GM23248 (cell line): ENCODE measurements at regions not wholly inside any gene's neighbourhood (a gene's known extent, or its start where the extent isn't known, plus 50 kb on each side); places are given as distances from the start of the nearest gene placed in this dataset.
"Not testable (repeated sequence)": the region's sequence is repeated elsewhere in the genome, so short reads cannot be mapped to it uniquely, and the experiment has no call there.

Experiments
- DNase-seq: peaks from one replicate; pipeline ENCODE4 v3.0.0-alpha.2; 2015
- H2AFZ ChIP-seq: fragments of 200-600 bp; sonication (generic); 2 replicates; pipeline ENCODE4 v1.6.1; 2016; ENCODE audit warnings: antibody characterized with exemption
- H3F3A ChIP-seq: fragments of 200-600 bp; sonication (generic); 2 replicates; pipeline ENCODE4 v1.6.1; 2016; ENCODE audit warnings: mild to moderate bottlenecking, antibody characterized with exemption, mixed run types; ENCODE audit not compliant: insufficient read depth
- H3K27ac ChIP-seq: fragments of 200-600 bp; sonication (generic); 2 replicates; pipeline ENCODE4 v1.5.1; 2016; ENCODE audit warnings: mild to moderate bottlenecking
- H3K27me3 ChIP-seq: fragments of 200-600 bp; sonication (generic); replicated peaks from 2 replicates; pipeline ENCODE4 v1.6.1; 2016; ENCODE audit warnings: mild to moderate bottlenecking; ENCODE audit not compliant: insufficient read depth
- H3K36me3 ChIP-seq: fragments of 200-600 bp; sonication (generic); 2 replicates; pipeline ENCODE4 v1.6.1; 2016; ENCODE audit warnings: low read depth, mild to moderate bottlenecking
- H3K4me1 ChIP-seq: fragments of 200-600 bp; sonication (generic); 2 replicates; pipeline ENCODE4 v1.6.1; 2016; ENCODE audit warnings: mild to moderate bottlenecking; ENCODE audit not compliant: insufficient read depth
- H3K4me2 ChIP-seq: fragments of 200-600 bp; sonication (generic); one replicate; pipeline ENCODE4 v1.6.1; 2016; ENCODE audit warnings: mild to moderate bottlenecking; ENCODE audit not compliant: unreplicated experiment
- H3K4me3 ChIP-seq: fragments of 200-600 bp; sonication (generic); 2 replicates; pipeline ENCODE4 v1.5.1; 2016; ENCODE audit warnings: mild to moderate bottlenecking
- H3K79me2 ChIP-seq: fragments of 200-600 bp; sonication (generic); 2 replicates; pipeline ENCODE4 v1.6.1; 2016; ENCODE audit warnings: mild to moderate bottlenecking; ENCODE audit not compliant: insufficient read depth
- H3K9ac ChIP-seq: fragments of 200-600 bp; sonication (generic); 2 replicates; pipeline ENCODE4 v1.6.1; 2016; ENCODE audit warnings: mild to moderate bottlenecking
- H3K9me2 ChIP-seq: fragments of 200-600 bp; sonication (generic); 2 replicates; pipeline ENCODE4 v1.6.1; 2016; ENCODE audit warnings: mixed run types, mild to moderate bottlenecking, moderate library complexity; ENCODE audit not compliant: insufficient read depth
- H3K9me3 ChIP-seq: fragments of 200-600 bp; sonication (generic); one replicate; pipeline ENCODE4 v1.6.1; 2017; ENCODE audit warnings: low read depth
- H4K20me1 ChIP-seq: fragments of 200-600 bp; sonication (generic); 2 replicates; pipeline ENCODE4 v1.6.0; 2016; ENCODE audit not compliant: insufficient read depth
- EZH2 ChIP-seq: fragments of 200-600 bp; sonication (generic); IDR thresholded peaks from 2 replicates; pipeline ENCODE4 v1.6.1; 2018; ENCODE audit warnings: antibody characterized with exemption, mild to moderate bottlenecking; ENCODE audit not compliant: insufficient read depth, poor library complexity, severe bottlenecking
- EZH2phosphoT487 ChIP-seq: fragments of 200-600 bp; sonication (generic); IDR thresholded peaks from 2 replicates; pipeline ENCODE4 v1.6.1; 2018; ENCODE audit warnings: antibody characterized with exemption, moderate library complexity, mild to moderate bottlenecking, low read depth; ENCODE audit not compliant: insufficient read depth
- WGBS, 2 experiments: methylation state at CpG; one replicate each; pipeline ENCODE4 v1.1.6; 2015 to 2017; ENCODE audit warnings: low lambda C conversion rate in 2 of 2, low coverage in 1 of 2; ENCODE audit errors: missing lambda C conversion rate in 2 of 2; 5-methylcytosine and 5-hydroxymethylcytosine counted together
- in situ Hi-C: fragments of 300-500 bp; cut with MboI; formaldehyde crosslinking; loops from 2 replicates; pipeline ENCODE4 v1.15.0; 2020

DNA sequence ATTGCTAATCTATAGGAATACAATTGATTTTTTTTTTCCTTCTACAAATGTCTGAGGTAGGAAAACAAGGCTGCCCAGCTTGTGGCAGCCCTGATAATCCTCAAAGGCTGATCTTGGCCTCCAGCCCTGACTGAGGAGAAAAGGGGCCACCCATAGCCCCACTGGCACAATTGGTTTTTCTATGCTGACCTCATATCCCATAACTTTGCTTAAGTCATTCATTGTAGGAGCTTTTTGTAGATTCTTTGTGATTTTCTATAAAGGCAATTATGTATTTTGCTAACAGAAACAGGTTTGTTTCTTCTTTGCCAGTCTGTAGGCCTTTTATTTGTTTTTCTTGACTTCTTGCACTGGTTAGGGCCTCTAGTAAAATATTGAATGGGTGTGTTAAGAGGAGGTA lies 80.2 kb upstream of the C15orf39 start:
- H3K79me2 ChIP-seq: no peaks in the 10 kb centered on the region
- no peaks in the 10 kb centered on the region for H3K9me2 ChIP-seq
- no peak overlapping the region for H2AFZ ChIP-seq
- no peaks in the 10 kb centered on the region for H4K20me1 ChIP-seq
- no peaks in the 10 kb centered on the region for H3K36me3 ChIP-seq
- peaks cover 15% of the 10 kb centered on the region for H3F3A ChIP-seq
- in situ Hi-C loops: no loop called here
- peaks cover 9% of the 10 kb centered on the region for H3K4me1 ChIP-seq
- H3K4me3 ChIP-seq: no peak overlapping the region
- H3K27ac ChIP-seq: no peak overlapping the region
- no peak overlapping the region for H3K4me2 ChIP-seq
- peaks cover 4% of the 10 kb centered on the region for H3K9me3 ChIP-seq
- TF ChIP-seq EZH2 (no peak), EZH2phosphoT487 (no peak)
- H3K27me3 ChIP-seq: no peaks in the 10 kb centered on the region
- DNase-seq: no peak
- H3K9ac ChIP-seq: no peak overlapping the region

DNA sequence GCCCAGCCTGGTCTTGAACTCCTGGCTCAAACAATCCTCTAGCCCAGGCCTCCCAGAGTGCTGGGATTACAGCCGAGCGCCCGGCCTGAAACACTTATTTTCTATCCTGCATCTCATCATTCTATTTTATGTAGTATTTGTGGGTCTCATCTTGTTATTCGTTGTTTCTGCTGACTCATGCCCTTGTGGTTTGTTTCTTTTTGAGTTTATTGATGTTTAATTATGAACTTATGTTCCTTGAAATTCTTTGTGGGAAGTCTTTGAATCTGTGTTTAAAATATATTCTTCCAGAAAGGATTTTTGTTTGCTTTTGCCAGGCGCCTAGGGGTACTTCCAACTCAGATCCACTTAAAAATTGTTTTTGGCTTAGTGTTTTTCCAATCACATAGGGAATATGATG lies 78.3 kb upstream of the C15orf39 start:
- Histone ChIP-seq H3K4me2 (peak overlapping the region; percentile 6), H3K9me3 (no peaks in the 10 kb centered on the region), H3K4me3 (0 out of 2 replicates have a peak overlapping the region, but pooled peaks have one; percentile 4), H3K27me3 (no peaks in the 10 kb centered on the region), H3K79me2 (no peaks in the 10 kb centered on the region), H4K20me1 (no peaks in the 10 kb centered on the region), H3K27ac (peak overlapping the region; percentile 56), H3K36me3 (no peaks in the 10 kb centered on the region), H2AFZ (no peak overlapping the region), H3F3A (peaks cover 15% of the 10 kb centered on the region), H3K9me2 (no peaks in the 10 kb centered on the region), H3K9ac (peak overlapping the region; percentile 39; the same call in 1 of the 2 replicates), H3K4me1 (peaks cover 9% of the 10 kb centered on the region)
- peak; percentile 81 for DNase-seq
- in situ Hi-C loops: no loop called here
- TF ChIP-seq EZH2: no peak
- TF ChIP-seq EZH2phosphoT487: no peak
- WGBS, 2 experiments: 4 to 8% methylated on average over 5 of the region's 5 CpGs

DNA sequence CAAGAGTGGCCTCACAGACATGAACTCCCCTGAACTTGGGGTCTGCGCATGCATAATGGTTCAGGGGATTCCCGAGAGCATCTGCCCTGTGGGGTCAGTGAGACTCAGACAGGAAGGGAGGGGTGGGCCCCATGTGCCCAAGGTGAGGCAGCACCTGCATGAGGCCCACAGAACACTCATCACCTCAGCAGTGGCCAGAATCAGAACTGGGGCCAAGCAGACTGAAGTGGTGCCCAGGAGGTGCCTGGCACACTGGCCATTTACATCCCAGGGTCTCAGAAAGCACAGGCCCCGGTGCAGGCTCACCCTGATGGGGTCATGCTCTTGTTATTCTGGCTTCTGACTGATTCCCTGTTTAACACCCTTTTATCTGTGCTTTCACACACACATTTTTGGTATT lies 77.4 kb upstream of the C15orf39 start:
- H3K9me2 ChIP-seq, H3K9me3 ChIP-seq, H3K4me2 ChIP-seq, H3K4me1 ChIP-seq, H3K36me3 ChIP-seq, H3K27me3 ChIP-seq, H4K20me1 ChIP-seq, H3K27ac ChIP-seq, in situ Hi-C loops, H3K9ac ChIP-seq, DNase-seq, H3K4me3 ChIP-seq, H3K79me2 ChIP-seq, H2AFZ ChIP-seq: not testable (repeated sequence)
- 100% methylated on average over 3 of the region's 3 CpGs for WGBS, 2 experiments
- peaks cover 15% of the 10 kb centered on the region for H3F3A ChIP-seq

DNA sequence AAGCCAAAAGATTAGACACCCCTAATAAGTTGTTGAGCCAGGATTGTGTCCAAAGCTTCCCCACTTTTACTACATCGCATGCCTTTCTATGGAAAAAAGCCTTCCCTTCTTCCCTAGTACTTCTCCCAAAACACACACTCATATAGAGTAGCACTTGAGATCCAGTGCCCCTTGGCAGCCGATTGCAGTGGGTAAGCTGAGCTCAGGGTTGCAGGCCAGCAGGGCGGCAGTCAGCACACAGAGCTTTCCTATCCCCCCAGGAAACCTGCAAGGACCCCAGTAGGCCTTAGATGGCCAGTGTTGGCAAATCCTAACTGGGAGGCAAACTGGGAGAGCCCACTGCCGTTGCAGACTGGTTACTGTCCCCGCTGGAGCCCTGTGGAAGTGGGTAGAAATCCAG lies 75.7 kb upstream of the C15orf39 start:
- WGBS, 2 experiments: 98 to 99% methylated on average over 5 of the region's 5 CpGs
- Histone ChIP-seq H3K27me3 (no peaks in the 10 kb centered on the region), H3K27ac (no peak overlapping the region), H3K9me3 (no peaks in the 10 kb centered on the region), H2AFZ (no peak overlapping the region), H3K4me3 (no peak overlapping the region), H3K4me1 (peaks cover 9% of the 10 kb centered on the region), H3K4me2 (no peak overlapping the region), H4K20me1 (no peaks in the 10 kb centered on the region), H3K36me3 (no peaks in the 10 kb centered on the region), H3K9ac (no peak overlapping the region), H3K79me2 (no peaks in the 10 kb centered on the region), H3F3A (peaks cover 15% of the 10 kb centered on the region), H3K9me2 (no peaks in the 10 kb centered on the region)
- no peak for TF ChIP-seq EZH2
- TF ChIP-seq EZH2phosphoT487: no peak
- in situ Hi-C loops: no loop called here
- DNase-seq: no peak

DNA sequence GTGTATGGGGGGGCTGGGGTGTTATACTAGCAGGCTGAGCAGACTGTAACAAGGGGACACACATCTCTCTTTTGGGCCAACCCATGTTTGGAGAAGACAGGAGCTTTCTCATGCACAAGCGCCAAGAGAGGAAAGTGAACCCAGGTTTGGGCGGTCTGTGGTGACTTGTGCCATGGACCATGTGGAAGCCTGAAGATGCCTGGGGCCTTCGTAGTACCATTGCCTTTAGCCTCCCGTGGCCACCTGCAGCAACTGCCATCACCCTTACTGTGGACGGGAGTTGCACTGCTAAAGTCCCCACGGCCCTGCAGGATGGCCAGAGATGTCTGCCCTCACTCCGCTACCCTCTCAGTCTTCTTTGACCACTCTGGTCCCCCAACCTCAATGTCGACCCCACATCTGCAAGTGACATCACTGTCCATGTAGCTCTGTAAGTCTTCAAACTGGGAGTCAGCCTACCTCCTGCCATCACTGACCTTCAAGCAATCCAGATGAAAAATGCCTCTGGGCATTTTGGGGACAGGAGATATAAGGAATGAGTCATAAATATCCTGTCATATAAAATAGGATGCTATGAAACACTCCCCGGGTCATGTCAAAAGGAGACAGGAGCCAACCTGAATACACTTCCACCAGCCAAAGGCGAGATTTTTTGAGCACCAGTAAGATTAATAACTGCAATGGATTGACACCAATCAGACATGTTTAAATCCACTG lies 74.7 kb upstream of the C15orf39 start:
- TF ChIP-seq EZH2: no peak
- WGBS, 2 experiments: 93 to 95% methylated on average over 10 of the region's 10 CpGs
- Histone ChIP-seq H3K9me2 (no peaks in the 10 kb centered on the region), H3K9me3 (no peaks in the 10 kb centered on the region), H3K4me1 (peaks cover 9% of the 10 kb centered on the region), H3F3A (peaks cover 15% of the 10 kb centered on the region), H3K9ac (no peak overlapping the region), H3K4me2 (no peak overlapping the region), H3K27me3 (no peaks in the 10 kb centered on the region), H3K79me2 (no peaks in the 10 kb centered on the region), H4K20me1 (no peaks in the 10 kb centered on the region), H3K27ac (no peak overlapping the region), H3K36me3 (no peaks in the 10 kb centered on the region), H3K4me3 (no peak overlapping the region), H2AFZ (no peak overlapping the region)
- in situ Hi-C loops: no loop called here
- DNase-seq: no peak
